GF-D8 (cell line): ENCODE measurements at regions not wholly inside any gene's neighbourhood (a gene's known extent, or its start where the extent isn't known, plus 50 kb on each side); places are given as distances from the start of the nearest gene placed in this dataset.

Source experiments
- DNase-seq: peaks from one replicate; lab custom pipeline; 2025; lab: John Stamatoyannopoulos, UW

DNA sequence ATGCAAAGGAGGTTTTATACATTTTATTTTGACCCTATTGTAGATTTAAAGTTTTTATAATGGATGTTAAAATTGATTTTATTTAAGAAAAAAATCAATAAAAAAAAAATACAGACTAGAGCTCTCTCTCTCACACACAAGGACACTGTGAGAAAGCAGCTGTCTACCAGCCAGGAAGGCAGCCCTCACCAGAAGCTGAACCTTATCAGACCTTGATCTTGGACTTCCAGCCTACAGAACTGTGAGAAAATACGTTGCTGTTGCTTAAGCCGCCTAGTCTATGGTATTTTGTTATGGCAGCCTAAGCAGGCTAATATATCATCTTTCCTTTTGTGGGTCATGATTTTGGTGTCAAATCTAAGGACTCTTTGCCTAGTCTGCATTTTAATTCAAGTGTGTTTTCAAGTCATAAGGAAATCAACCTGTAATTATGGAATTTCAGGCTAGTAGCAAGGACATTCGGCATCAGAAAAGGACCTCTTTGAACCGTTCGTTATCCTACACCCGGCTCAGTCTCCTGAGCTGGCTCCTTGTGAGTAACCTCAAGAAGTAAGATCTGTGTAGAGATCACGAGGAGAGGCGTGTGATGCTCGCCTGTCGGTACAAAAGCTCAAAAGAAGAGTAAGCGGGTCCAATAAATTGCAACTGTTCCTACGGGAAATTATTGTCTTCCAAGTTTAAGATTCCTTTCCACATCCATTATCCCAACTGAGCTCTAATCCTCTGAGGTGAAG, 98.2 kb downstream of the PDCL3 start:
- DNase-seq, result no peak

DNA sequence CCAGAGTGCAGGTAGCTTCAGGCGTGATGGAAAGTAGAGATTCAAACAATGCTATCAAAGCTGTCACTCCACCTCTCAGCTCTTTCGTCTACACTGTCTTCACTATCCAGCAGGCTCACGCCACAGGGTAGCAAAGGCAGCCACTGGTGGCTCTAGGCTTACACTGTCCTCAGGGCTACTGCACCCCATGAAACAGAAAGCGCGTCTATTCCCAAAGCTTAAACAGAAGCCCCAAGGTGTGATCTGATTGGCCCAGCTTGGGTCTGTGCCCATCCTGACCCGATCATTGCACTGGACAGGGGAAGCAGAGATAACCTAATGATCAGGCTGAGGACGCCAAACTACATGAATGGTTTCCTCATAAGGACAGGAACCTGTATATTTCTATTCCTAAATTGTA, 100.1 kb downstream of the PDCL3 start:
- DNase-seq, result no peak

DNA sequence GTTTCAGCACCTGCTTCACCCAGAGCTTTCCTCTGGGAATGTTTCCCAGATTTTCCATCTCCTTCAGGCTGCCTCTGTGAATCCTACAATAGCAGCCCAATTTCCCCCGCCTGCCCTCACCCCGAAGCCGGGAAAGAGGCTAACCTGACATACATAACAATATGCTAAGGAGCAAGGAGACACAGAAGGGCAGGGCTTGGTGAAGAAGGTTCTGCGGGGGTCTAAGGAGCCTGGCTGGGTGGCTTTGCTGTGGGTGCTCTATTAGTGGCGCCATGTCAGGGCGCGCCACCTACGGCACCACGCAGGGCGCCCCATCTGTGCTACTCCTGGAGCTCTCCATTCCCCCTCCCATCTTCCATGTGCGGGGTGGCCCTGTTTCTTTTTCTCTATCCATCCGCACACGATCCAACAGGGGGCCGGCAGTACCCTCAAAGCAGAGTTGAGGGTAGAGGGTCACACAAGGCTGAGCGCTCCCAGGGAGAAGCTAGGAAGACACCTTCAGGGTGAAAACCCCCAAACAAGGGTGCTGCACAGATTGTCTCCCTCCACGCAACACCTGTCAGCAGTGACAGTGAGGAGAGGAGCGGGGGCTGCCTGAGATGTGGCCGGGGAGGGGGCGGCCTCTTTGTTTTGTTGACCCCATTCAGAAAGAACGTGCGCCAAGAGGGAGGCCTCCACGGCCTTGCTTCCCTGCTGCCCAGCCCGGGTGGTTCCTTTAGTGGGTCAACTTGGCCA, 101.4 kb downstream of the PDCL3 start:
- DNase-seq, result no peak

GRCh38 chr2:100664756-100665101, 101.9 kb downstream of the PDCL3 start:
- DNase-seq, result no peak

DNA sequence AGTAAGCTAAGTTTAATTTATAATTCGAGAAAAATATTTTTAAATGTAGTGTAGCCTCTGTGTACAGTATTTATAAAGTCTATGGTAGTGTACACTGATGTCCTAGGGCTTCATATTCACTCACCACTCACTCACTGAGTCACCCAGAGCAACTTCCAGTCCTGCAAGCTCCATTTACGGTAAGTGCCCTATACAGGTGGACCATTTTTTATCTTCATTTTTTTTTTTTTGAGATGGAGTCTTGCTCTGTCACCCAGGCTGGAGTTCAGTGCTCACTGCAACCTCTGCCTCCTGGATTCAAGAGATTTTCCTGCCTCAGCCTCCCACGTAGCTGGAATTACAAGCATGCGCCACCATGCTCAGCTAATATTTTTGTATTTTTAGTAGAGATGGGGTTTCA, 104.2 kb downstream of the PDCL3 start:
- DNase-seq, result no peak

DNA sequence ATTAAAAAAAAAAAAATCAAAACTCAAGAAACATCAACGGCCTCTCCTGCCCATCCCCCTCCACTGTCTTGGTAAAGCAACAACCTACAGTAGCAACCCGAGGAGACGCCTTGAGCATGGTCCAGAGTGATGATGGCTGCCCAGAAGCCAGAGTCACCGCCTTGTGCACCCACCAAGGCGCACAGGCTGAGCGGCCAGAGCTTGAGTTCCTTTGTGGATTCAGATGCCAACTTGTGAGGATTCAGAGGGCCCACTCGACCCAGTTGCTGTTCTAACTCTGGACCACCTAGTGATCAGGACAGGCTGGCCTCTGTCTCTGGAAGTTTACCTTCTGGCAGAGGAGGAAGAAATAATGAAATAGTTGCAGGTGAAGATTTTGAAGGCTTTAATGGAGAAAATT, 105.0 kb downstream of the PDCL3 start:
- no peak for DNase-seq

GRCh38 chr2:100670232-100670631, 107.4 kb downstream of the PDCL3 start:
- no peak for DNase-seq

GRCh38 chr2:100673115-100673514, 110.3 kb downstream of the PDCL3 start:
- DNase-seq, result no peak

- DNase-seq, result no peak
These were observed 111.1 kb downstream of the PDCL3 start for GRCh38 chr2:100673691-100674485.

DNA sequence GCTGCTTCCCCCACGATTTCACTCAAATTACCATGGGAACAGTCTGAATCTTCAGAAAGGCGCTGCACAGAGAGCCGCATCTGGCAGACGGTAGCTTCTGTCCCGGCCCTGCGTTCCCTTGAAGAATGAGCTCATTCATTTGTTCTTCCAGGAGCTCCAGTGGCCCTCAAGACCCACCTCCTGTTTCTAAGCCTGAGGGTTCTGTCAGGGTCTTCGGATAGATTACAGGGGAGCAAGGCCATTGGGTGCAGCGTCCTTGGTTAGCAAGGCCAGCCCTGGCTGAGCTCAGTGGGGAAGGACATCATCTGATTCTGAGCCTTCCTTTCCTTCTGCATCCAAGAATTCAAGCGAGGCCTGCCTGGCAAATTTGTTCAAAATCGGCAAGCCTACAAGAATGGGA, 111.9 kb downstream of the PDCL3 start:
- DNase-seq, result no peak

- no peak for DNase-seq
These were observed 112.6 kb downstream of the PDCL3 start for GRCh38 chr2:100675373-100675772.

DNA sequence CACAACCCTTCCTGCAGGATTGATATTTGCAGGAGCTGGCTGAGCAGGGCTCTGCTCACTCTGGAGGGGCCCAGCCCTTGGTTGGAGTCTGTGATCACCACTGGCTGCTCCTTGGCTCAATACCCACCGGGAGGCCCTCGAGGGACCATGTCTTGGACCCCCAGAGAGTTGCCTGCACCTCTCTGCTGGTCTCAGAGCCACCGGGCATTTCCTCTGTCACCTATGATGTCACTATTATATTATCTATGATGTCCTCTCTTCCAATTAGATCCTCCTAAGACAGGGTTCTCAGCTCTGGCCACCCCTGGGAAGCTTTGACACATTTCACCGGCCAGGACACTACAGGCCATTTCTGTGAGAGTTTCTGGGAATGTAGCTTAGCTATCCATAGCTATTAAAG, 113.1 kb downstream of the PDCL3 start:
- no peak for DNase-seq

- no peak for DNase-seq
These were observed 113.6 kb downstream of the PDCL3 start for GRCh38 chr2:100676346-100676745.

GRCh38 chr2:100677611-100678185, 114.9 kb downstream of the PDCL3 start:
- no peak for DNase-seq

- DNase-seq, result no peak
These were observed 116.4 kb downstream of the PDCL3 start for GRCh38 chr2:100679211-100679610.

GRCh38 chr2:100682536-100682935, 119.7 kb downstream of the PDCL3 start:
- no peak for DNase-seq

GRCh38 chr2:100683231-100683630, 120.4 kb downstream of the PDCL3 start:
- DNase-seq, result no peak

GRCh38 chr2:100691846-100692245, 128.1 kb upstream of the NPAS2 start:
- no peak for DNase-seq

DNA sequence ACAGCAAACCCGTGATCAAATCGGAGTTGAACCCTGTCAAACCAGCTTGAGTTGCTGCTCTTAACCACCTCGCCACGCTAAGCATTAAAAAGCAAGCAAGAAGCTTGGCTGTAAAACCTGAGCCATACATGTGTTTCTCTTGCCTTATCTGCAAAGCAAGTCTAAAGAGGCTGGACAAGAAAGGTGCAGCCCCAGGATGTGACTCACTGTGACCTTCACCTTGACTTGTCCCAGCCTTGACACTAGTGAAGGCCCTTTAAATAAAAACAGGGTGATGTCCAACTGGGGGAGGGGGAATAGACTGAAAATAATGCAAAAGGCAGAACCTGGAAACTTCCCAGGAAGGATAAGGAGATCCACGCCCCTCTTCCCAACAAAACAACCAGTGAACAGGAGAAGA, 127.6 kb upstream of the NPAS2 start:
- no peak for DNase-seq

DNA sequence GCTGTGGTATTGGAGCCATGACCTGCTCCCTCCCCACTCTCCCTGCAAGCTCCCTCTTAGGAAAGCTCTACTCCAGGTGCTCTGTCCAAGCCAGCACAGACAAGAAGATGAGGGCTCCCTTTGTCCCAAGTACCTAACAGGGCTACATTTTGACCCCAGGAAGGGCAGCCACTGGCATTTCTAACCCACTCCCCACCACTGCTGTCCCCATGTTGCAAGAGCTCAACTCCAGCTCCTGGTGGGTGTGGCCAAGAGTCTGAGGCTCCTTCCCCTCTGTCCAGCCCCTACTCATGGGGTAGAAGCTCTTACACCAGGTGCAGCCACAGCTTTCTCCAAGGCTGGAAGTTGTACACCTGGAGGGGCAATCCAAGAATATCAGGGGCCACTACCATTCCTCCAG, 127.0 kb upstream of the NPAS2 start:
- DNase-seq, result no peak

- DNase-seq, result no peak
These were observed 120.8 kb upstream of the NPAS2 start for GRCh38 chr2:100699131-100699530.

- no peak for DNase-seq
These were observed 117.4 kb upstream of the NPAS2 start for GRCh38 chr2:100702438-100703109.
